OCI-LY7 (cell line): ENCODE measurements at regions not wholly inside any gene's neighbourhood (a gene's known extent, or its start where the extent isn't known, plus 50 kb on each side); places are given as distances from the start of the nearest gene placed in this dataset.

ENCODE experiments used
- BruUV-seq: library from RNA; stranded (reverse); fragments of 400-500 nt; replicated peaks from 2 replicates; lab custom pipeline; 2021; lab: Mats Ljungman, UMichigan
- CTCF ChIA-PET: fragments of 300-600 bp; sonication (Branson Sonifier 250); formaldehyde crosslinking; loops from one replicate; lab custom pipeline; 2022; ENCODE audit warnings: antibody characterized with exemption; ENCODE audit not compliant: unreplicated experiment; lab: Charles Lee
- POLR2A ChIA-PET: fragments of 300-600 bp; sonication (Branson Sonifier 250); formaldehyde crosslinking; loops from one replicate; lab custom pipeline; 2022; ENCODE audit warnings: antibody characterized with exemption; lab: Charles Lee
- DNase-seq: peaks from one replicate; pipeline ENCODE4 v3.0.0-alpha.2; 2015; ENCODE audit warnings: low spot score
- H2AFZ ChIP-seq: fragments of 200-600 bp; sonication (generic), shearing (Covaris generic); 2 replicates; pipeline ENCODE4 v1.6.1; 2014; ENCODE audit warnings: mild to moderate bottlenecking, antibody characterized with exemption, low read length, moderate library complexity
- H3K27ac ChIP-seq: fragments of 200-600 bp; sonication (generic); 2 replicates; pipeline ENCODE4 v1.5.1; 2014; ENCODE audit warnings: mixed run types, low read depth, mild to moderate bottlenecking, moderate library complexity, low read length, inconsistent platforms; ENCODE audit not compliant: poor library complexity, severe bottlenecking
- H3K36me3 ChIP-seq: fragments of 200-600 bp; sonication (generic); 2 replicates; pipeline ENCODE4 v1.6.1; 2014; ENCODE audit warnings: mild to moderate bottlenecking, antibody characterized with exemption, low read length, moderate library complexity, mixed read lengths; ENCODE audit not compliant: insufficient read depth
- H3K4me1 ChIP-seq: fragments of 200-600 bp; sonication (generic); 2 replicates; pipeline ENCODE4 v1.5.1; 2014; ENCODE audit warnings: mild to moderate bottlenecking, low read length; ENCODE audit not compliant: insufficient read depth, poor library complexity, severe bottlenecking
- H3K4me2 ChIP-seq: fragments of 200-600 bp; sonication (generic); 2 replicates; pipeline ENCODE4 v1.6.1; 2014; ENCODE audit warnings: mild to moderate bottlenecking, low read length
- H3K4me3 ChIP-seq: fragments of 200-600 bp; sonication (generic); 2 replicates; pipeline ENCODE4 v1.5.1; 2014; ENCODE audit warnings: mild to moderate bottlenecking, low read depth, low read length; ENCODE audit not compliant: poor library complexity, severe bottlenecking
- H3K79me2 ChIP-seq: fragments of 200-600 bp; sonication (generic); 2 replicates; pipeline ENCODE4 v1.6.1; 2016; ENCODE audit warnings: low read depth, mild to moderate bottlenecking, low read length, moderate library complexity, mixed read lengths; ENCODE audit not compliant: insufficient read depth
- H3K9me2 ChIP-seq: fragments of 200-600 bp; sonication (generic); 2 replicates; pipeline ENCODE4 v1.6.1; 2016; ENCODE audit warnings: mild to moderate bottlenecking, low read length, mixed read lengths; ENCODE audit not compliant: insufficient read depth
- H3K9me3 ChIP-seq: fragments of 200-600 bp; sonication (generic); 2 replicates; pipeline ENCODE4 v1.6.1; 2014; ENCODE audit warnings: mild to moderate bottlenecking, mixed run types, low read length, mixed read lengths
- H4K20me1 ChIP-seq: fragments of 200-600 bp; sonication (generic); 2 replicates; pipeline ENCODE4 v1.6.1; 2014; ENCODE audit warnings: mild to moderate bottlenecking, antibody characterized with exemption, low read length, moderate library complexity, mixed read lengths; ENCODE audit not compliant: insufficient read depth
- EZH2phosphoT487 ChIP-seq: fragments of 200-600 bp; sonication (generic); IDR thresholded peaks from 2 replicates; pipeline ENCODE4 v1.6.1; 2018; ENCODE audit warnings: low read depth, borderline replicate concordance, mild to moderate bottlenecking, mixed run types, antibody characterized with exemption, low read length, moderate library complexity, mixed read lengths
- intact Hi-C: fragments of 100-400 bp; cut with micrococcal nuclease; formaldehyde crosslinking; loops from one replicate; pipeline ENCODE4 v1.10.0; 2022; ENCODE audit not compliant: unreplicated experiment
- TF ChIP-seq, protein P1 (sequence below): fragments of 200-600 bp; sonication (generic); conservative IDR thresholded peaks from 2 replicates; pipeline ENCODE4 v1.5.1; 2014; ENCODE audit warnings: mild to moderate bottlenecking, antibody characterized with exemption, low read length, moderate library complexity, mixed read lengths

DNA sequence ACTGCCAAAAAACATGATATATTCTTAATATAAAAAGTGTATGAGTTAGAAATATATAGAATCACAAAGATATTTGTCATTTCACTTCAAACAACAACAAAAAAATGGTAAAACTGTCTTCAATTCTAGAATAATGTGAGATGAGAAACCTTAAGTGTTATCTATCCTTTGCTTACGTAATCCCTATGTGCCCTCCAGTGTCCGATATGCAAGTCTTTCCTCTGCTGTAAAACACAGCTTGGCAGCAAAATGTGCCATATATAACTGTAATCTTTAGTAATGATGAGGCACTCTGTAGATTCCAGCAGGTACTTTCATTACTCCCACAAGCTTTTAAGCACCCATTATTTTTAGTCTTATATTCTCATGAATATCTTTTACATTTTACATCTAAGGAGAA is 555.1 kb upstream of the FRG1 start:
- DNase-seq, result no peak
- Histone ChIP-seq H3K9me2 (no peaks in the 10 kb centered on the region), H4K20me1 (no peaks in the 10 kb centered on the region), H3K79me2 (no peaks in the 10 kb centered on the region), H3K36me3 (no peaks in the 10 kb centered on the region), H3K27ac (no peak overlapping the region), H3K9me3 (no peaks in the 10 kb centered on the region), H3K4me2 (no peak overlapping the region), H3K4me3 (no peak overlapping the region), H3K4me1 (no peaks in the 10 kb centered on the region), H2AFZ (no peak overlapping the region)
- TF ChIP-seq EZH2phosphoT487, result no peak
- TF ChIP-seq, protein P1, sequence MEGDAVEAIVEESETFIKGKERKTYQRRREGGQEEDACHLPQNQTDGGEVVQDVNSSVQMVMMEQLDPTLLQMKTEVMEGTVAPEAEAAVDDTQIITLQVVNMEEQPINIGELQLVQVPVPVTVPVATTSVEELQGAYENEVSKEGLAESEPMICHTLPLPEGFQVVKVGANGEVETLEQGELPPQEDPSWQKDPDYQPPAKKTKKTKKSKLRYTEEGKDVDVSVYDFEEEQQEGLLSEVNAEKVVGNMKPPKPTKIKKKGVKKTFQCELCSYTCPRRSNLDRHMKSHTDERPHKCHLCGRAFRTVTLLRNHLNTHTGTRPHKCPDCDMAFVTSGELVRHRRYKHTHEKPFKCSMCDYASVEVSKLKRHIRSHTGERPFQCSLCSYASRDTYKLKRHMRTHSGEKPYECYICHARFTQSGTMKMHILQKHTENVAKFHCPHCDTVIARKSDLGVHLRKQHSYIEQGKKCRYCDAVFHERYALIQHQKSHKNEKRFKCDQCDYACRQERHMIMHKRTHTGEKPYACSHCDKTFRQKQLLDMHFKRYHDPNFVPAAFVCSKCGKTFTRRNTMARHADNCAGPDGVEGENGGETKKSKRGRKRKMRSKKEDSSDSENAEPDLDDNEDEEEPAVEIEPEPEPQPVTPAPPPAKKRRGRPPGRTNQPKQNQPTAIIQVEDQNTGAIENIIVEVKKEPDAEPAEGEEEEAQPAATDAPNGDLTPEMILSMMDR, result no peak
- no TSS peak for BruUV-seq
- intact Hi-C loops, result no loop called here
- POLR2A ChIA-PET, result no interaction called here
- CTCF ChIA-PET, result no interaction called here

DNA sequence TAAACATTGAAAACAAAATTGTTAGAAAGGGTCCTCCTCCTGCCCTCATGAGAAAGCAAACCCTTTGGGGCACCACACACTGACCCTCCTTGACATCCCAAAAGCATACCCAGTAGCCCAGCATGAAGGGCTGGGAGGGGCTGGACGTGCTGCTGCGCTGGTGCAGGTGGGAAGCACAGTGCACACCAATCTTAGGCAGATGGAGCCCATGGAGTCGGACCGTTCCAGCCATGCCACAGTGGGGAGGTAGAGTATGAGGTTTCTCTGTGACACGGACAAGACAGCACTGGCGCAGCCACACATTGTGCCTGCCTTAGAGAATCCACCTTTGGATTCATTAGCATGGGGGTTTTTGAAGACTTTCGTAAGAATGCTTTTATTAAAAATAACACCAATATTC is 544.2 kb upstream of the FRG1 start:
- TF ChIP-seq, protein P1, result no peak
- TF ChIP-seq EZH2phosphoT487, result no peak
- Histone ChIP-seq H2AFZ (no peak overlapping the region), H3K4me3 (no peak overlapping the region), H3K9me3 (no peaks in the 10 kb centered on the region), H3K27ac (no peak overlapping the region), H3K4me1 (no peaks in the 10 kb centered on the region), H3K4me2 (no peak overlapping the region), H3K36me3 (no peaks in the 10 kb centered on the region), H3K9me2 (no peaks in the 10 kb centered on the region), H3K79me2 (no peaks in the 10 kb centered on the region), H4K20me1 (no peaks in the 10 kb centered on the region)
- DNase-seq, result no peak
- no TSS peak for BruUV-seq
- CTCF ChIA-PET, result no interaction called here
- intact Hi-C loops, result no loop called here
- POLR2A ChIA-PET, result no interaction called here

DNA sequence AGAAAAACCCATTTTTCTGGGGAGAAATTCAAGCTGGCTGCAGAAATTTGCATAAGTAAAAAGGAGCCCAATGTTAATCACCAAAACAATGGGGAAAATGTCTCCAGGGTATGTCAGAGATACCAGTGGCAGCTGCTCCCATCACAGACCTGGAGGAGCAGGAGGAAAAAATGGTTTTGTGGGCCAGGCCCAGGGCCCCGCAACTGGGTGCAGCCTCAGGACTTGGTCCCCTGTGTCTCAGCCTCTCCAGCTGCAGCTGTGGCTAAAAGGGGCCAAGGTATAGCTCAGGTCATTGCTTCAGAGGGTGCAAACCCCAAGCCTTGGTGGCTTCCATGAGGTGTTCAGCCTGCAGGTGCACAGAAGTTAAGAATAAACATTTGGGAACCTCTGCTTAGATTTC is 536.4 kb upstream of the FRG1 start:
- H3K9me3 ChIP-seq, result no peaks in the 10 kb centered on the region
- no TSS peak for BruUV-seq
- H3K4me2 ChIP-seq, result no peak overlapping the region
- intact Hi-C loops, result no loop called here
- H3K4me1 ChIP-seq, result no peaks in the 10 kb centered on the region
- no peaks in the 10 kb centered on the region for H4K20me1 ChIP-seq
- TF ChIP-seq, protein P1, result no peak
- TF ChIP-seq EZH2phosphoT487, result no peak
- ChIA-PET POLR2A (no interaction called here), CTCF (no interaction called here)
- no peaks in the 10 kb centered on the region for H3K79me2 ChIP-seq
- H3K36me3 ChIP-seq, result no peaks in the 10 kb centered on the region
- DNase-seq, result no peak
- H2AFZ ChIP-seq, result no peak overlapping the region
- H3K4me3 ChIP-seq, result no peak overlapping the region
- H3K27ac ChIP-seq, result no peak overlapping the region
- no peaks in the 10 kb centered on the region for H3K9me2 ChIP-seq
